ENCODE measurements at regions not wholly inside any gene's neighbourhood (a gene's known extent, or its start where the extent isn't known, plus 50 kb on each side); places are given as distances from the start of the nearest gene placed in this dataset.

GRCh38 chr3:181614878-181615277 lies 96.8 kb upstream of the SOX2 start:
- H3K27me3 ChIP-seq (ENCODE audit: insufficient read depth, low read depth, severe bottlenecking) = peaks cover 14% of the 10 kb centered on the region
- TF ChIP-seq CTCF (IDR thresholded peaks at IDR 0.05; ENCODE audit: low read depth, low read length) = no peak

GRCh38 chr3:181613813-181614212 lies 97.9 kb upstream of the SOX2 start:
- Histone ChIP-seq H3K9me3 (ENCODE audit: severe bottlenecking) (no peaks in the 10 kb centered on the region), H3K27me3 (ENCODE audit: insufficient read depth, low read depth, severe bottlenecking) (peaks cover 11% of the 10 kb centered on the region)

More at GRCh38 chr3:181614878-181615277, 96.8 kb upstream of the SOX2 start:
- no peak for DNase-seq
- no peaks in the 10 kb centered on the region for H3K36me3 ChIP-seq
- H3K9me3 ChIP-seq (ENCODE audit: severe bottlenecking) = no peaks in the 10 kb centered on the region
- no peak overlapping the region for H3K27ac ChIP-seq
- no peak overlapping the region for H3K4me3 ChIP-seq (ENCODE audit: low read depth, low read length)

GRCh38 chr3:181613191-181613590 lies 98.5 kb upstream of the SOX2 start:
- Histone ChIP-seq H3K36me3 (no peaks in the 10 kb centered on the region), H3K4me3 (ENCODE audit: low read depth, low read length) (no peak overlapping the region), H3K27me3 (ENCODE audit: insufficient read depth, low read depth, severe bottlenecking) (peaks cover 9% of the 10 kb centered on the region), H3K27ac (no peak overlapping the region), H3K9me3 (ENCODE audit: severe bottlenecking) (no peaks in the 10 kb centered on the region)
- DNase-seq = no peak
- no peak for TF ChIP-seq CTCF (IDR thresholded peaks at IDR 0.05; ENCODE audit: low read depth, low read length)

More at GRCh38 chr3:181613813-181614212, 97.9 kb upstream of the SOX2 start:
- TF ChIP-seq CTCF (IDR thresholded peaks at IDR 0.05; ENCODE audit: low read depth, low read length) = no peak
- no peaks in the 10 kb centered on the region for H3K36me3 ChIP-seq
- H3K27ac ChIP-seq = no peak overlapping the region
- DNase-seq = no peak
- no peak overlapping the region for H3K4me3 ChIP-seq (ENCODE audit: low read depth, low read length)

GRCh38 chr3:181610973-181611265 lies 100.8 kb upstream of the SOX2 start:
- TF ChIP-seq CTCF (IDR thresholded peaks at IDR 0.05; ENCODE audit: low read depth, low read length) = no peak
- Histone ChIP-seq H3K9me3 (ENCODE audit: severe bottlenecking) (no peaks in the 10 kb centered on the region), H3K4me3 (ENCODE audit: low read depth, low read length) (no peak overlapping the region), H3K36me3 (no peaks in the 10 kb centered on the region), H3K27ac (no peak overlapping the region), H3K27me3 (ENCODE audit: insufficient read depth, low read depth, severe bottlenecking) (peaks cover 8% of the 10 kb centered on the region)
- no peak for DNase-seq

- TF ChIP-seq CTCF (IDR thresholded peaks at IDR 0.05; ENCODE audit: low read depth, low read length) = no peak
- Histone ChIP-seq H3K9me3 (ENCODE audit: severe bottlenecking) (no peaks in the 10 kb centered on the region), H3K27me3 (ENCODE audit: insufficient read depth, low read depth, severe bottlenecking) (peaks cover 14% of the 10 kb centered on the region), H3K4me3 (ENCODE audit: low read depth, low read length) (no peak overlapping the region), H3K36me3 (no peaks in the 10 kb centered on the region), H3K27ac (no peak overlapping the region)
- DNase-seq = no peak
Measured at GRCh38 chr3:181610083-181610972, 101.4 kb upstream of the SOX2 start.
